Astrocyte (in vitro differentiated cells and primary cell): ENCODE measurements at regions not wholly inside any gene's neighbourhood (a gene's known extent, or its start where the extent isn't known, plus 50 kb on each side); places are given as distances from the start of the nearest gene placed in this dataset.

Experiments used
- EZH2 ChIP-seq: IDR thresholded peaks from 2 replicates; pipeline ENCODE4 v1.6.1; 2012; ENCODE audit warnings: mild to moderate bottlenecking, low read length, inconsistent platforms; ENCODE audit not compliant: insufficient read depth
- TF ChIP-seq, protein P1 (sequence below): IDR thresholded peaks from 2 replicates; pipeline ENCODE4 v1.5.1; 2011; ENCODE audit warnings: low read depth, mild to moderate bottlenecking, inconsistent platforms, low read length, moderate library complexity; ENCODE audit not compliant: insufficient read depth

DNA sequence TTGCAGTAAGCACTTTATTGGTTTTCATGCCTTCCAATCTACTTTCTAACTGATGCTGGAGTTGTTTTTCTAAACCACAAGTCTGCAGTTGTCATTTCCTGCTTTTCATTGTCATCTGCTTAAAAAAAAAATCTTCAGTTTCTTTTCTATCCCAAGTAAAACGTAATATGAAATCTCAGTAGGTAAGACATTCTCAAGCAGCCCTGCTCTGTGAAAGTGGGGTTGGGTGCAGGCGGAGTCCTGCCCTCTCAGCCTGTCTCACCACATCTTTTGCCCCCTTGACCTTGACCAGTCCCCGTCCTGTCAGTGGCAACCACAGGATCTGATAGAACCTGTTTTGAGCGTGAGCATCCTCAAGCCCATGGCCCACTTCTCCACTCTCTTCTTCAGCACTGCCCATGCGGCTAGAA lies 80.0 kb upstream of the CPO start:
- TF ChIP-seq, protein P1, sequence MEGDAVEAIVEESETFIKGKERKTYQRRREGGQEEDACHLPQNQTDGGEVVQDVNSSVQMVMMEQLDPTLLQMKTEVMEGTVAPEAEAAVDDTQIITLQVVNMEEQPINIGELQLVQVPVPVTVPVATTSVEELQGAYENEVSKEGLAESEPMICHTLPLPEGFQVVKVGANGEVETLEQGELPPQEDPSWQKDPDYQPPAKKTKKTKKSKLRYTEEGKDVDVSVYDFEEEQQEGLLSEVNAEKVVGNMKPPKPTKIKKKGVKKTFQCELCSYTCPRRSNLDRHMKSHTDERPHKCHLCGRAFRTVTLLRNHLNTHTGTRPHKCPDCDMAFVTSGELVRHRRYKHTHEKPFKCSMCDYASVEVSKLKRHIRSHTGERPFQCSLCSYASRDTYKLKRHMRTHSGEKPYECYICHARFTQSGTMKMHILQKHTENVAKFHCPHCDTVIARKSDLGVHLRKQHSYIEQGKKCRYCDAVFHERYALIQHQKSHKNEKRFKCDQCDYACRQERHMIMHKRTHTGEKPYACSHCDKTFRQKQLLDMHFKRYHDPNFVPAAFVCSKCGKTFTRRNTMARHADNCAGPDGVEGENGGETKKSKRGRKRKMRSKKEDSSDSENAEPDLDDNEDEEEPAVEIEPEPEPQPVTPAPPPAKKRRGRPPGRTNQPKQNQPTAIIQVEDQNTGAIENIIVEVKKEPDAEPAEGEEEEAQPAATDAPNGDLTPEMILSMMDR = no peak
- TF ChIP-seq EZH2 = no peak
